ENCODE measurements at regions not wholly inside any gene's neighbourhood (a gene's known extent, or its start where the extent isn't known, plus 50 kb on each side); places are given as distances from the start of the nearest gene placed in this dataset.
"Not testable (repeated sequence)": the region's sequence is repeated elsewhere in the genome, so short reads cannot be mapped to it uniquely, and the experiment has no call there.

- H3K36me3 Mint-ChIP-seq (ENCODE audit: low read depth); H3K27ac Mint-ChIP-seq; H3K9me3 Mint-ChIP-seq; H3K4me3 Mint-ChIP-seq; POLR2A ChIA-PET; H3K4me1 Mint-ChIP-seq; H3K27me3 Mint-ChIP-seq; CTCF ChIA-PET: not testable (repeated sequence)
- DNase-seq = peak; percentile 23
Measured at GRCh38 chr1:46878173-46878782, 63.0 kb downstream of the CYP4A11 start.

GRCh38 chr1:46876093-46876492 lies 65.2 kb downstream of the CYP4A11 start:
- not testable (repeated sequence) for H3K4me1 Mint-ChIP-seq, H3K27ac Mint-ChIP-seq
- CTCF ChIA-PET = interaction anchor here (0.5 kb wide), 1 partner anchor 434 kb away, joined by 3 read pairs; no protein-coding TSS in a partner anchor

More at GRCh38 chr1:46876093-46876492, 65.2 kb downstream of the CYP4A11 start:
- DNase-seq; H3K4me3 Mint-ChIP-seq; H3K36me3 Mint-ChIP-seq (ENCODE audit: low read depth); H3K9me3 Mint-ChIP-seq; H3K27me3 Mint-ChIP-seq; POLR2A ChIA-PET: not testable (repeated sequence)

Measured in activated CD4-positive, alpha-beta memory T cell treated with anti-CD3 and anti-CD28 coated beads, Interleukin-2, amount 10 ng/mL, durations not matched to agents 7 days and 5 days (primary cell).